HepG2 (cell line): ENCODE measurements at regions not wholly inside any gene's neighbourhood (a gene's known extent, or its start where the extent isn't known, plus 50 kb on each side); places are given as distances from the start of the nearest gene placed in this dataset.

ENCODE experiments used
- ATAC-seq: fragments of 200-7000 bp; cut with Tn5 transposase; 3 replicates; pipeline ENCODE4 v1.9.1; 2020; ENCODE audit warnings: mild to moderate bottlenecking, moderate library complexity
- BruUV-seq: library from RNA; stranded (reverse); fragments of 400-500 nt; replicated peaks from 2 replicates; lab custom pipeline; 2021; lab: Mats Ljungman, UMichigan
- CTCF ChIA-PET: fragments of 300-600 bp; formaldehyde crosslinking; extraction: SDS; loops from one replicate; lab custom pipeline; 2021; ENCODE audit warnings: low total read pairs, inconsistent platforms, low intra/inter-chr PET ratio; lab: Yijun Ruan, JAX
- POLR2A ChIA-PET: fragments of 350-600 bp; sonication (Branson Sonifier 250); formaldehyde crosslinking; loops from one replicate; lab custom pipeline; 2020; ENCODE audit warnings: antibody characterized with exemption, inconsistent platforms; lab: Yijun Ruan, JAX
- DNase-seq: peaks from one replicate; pipeline ENCODE4 v3.0.0-alpha.2; 2015; ENCODE audit warnings: low spot score
- FAIRE-seq: peaks from 3 replicates; lab custom pipeline; 2011; peaks lifted over from hg19 to GRCh38; lab: Jason Lieb, UNC
- H2AFZ ChIP-seq: one replicate; pipeline ENCODE4 v1.6.1; 2011; ENCODE audit warnings: low read length, inconsistent platforms
- H3K27ac ChIP-seq: fragments of 300-600 bp; 3 replicates; pipeline ENCODE4 v1.8.0; 2011; ENCODE audit warnings: mixed run types, mild to moderate bottlenecking, mixed read lengths, low read length, inconsistent platforms; ENCODE audit not compliant: insufficient read depth; ENCODE audit errors: extremely low read length
- H3K27me3 ChIP-seq, 2 experiments: fragments of 200-600 bp in 1 of 2; 2 replicates in 1 of 2; 3 replicates in 1 of 2; pipeline versions ENCODE4 v1.6.0 to v1.8.0; 2011; ENCODE audit warnings: low read length in 2 of 2, mild to moderate bottlenecking in 2 of 2, moderate library complexity in 2 of 2, inconsistent platforms in 1 of 2; ENCODE audit not compliant: insufficient read depth in 2 of 2, control insufficient read depth in 1 of 2
- H3K36me3 ChIP-seq, 2 experiments: fragments of 200-600 bp in 1 of 2; replicated peaks in 1 of 2; 2 replicates in 1 of 2; 3 replicates in 1 of 2; pipeline versions ENCODE4 v1.5.1 to v1.8.0; 2011; ENCODE audit warnings: low read length in 2 of 2, inconsistent platforms in 1 of 2; ENCODE audit not compliant: insufficient read depth in 2 of 2, control insufficient read depth in 1 of 2
- H3K4me1 ChIP-seq: 2 replicates; pipeline ENCODE4 v1.5.1; 2012; ENCODE audit warnings: low read length, inconsistent platforms; ENCODE audit not compliant: insufficient read depth
- H3K4me2 ChIP-seq: 2 replicates; pipeline ENCODE4 v1.6.0; 2011; ENCODE audit warnings: low read depth, low read length, inconsistent platforms
- H3K4me3 ChIP-seq, 3 experiments: fragments of 200-600 bp in 1 of 3; sonication (generic), shearing (Covaris generic) in 1 of 3; replicated peaks in 1 of 3; 2 replicates each; pipeline ENCODE4 v1.5.1; 2011 to 2016; ENCODE audit warnings: low read length in 3 of 3, inconsistent platforms in 2 of 3, low read depth in 2 of 3, mild to moderate bottlenecking in 2 of 3, control low read depth in 1 of 3, mixed read lengths in 1 of 3; ENCODE audit not compliant: insufficient read depth in 1 of 3
- H3K79me2 ChIP-seq: one replicate; pipeline ENCODE4 v1.6.1; 2011; ENCODE audit warnings: low read length, inconsistent platforms; ENCODE audit not compliant: insufficient read depth
- H3K9ac ChIP-seq: 2 replicates; pipeline ENCODE4 v1.6.0; 2011; ENCODE audit warnings: mild to moderate bottlenecking, low read depth, low read length, inconsistent platforms; ENCODE audit not compliant: insufficient read depth
- H3K9me3 ChIP-seq: 2 replicates; pipeline ENCODE4 v1.5.1; 2012; ENCODE audit warnings: mild to moderate bottlenecking, low read length
- H4K20me1 ChIP-seq: 2 replicates; pipeline ENCODE4 v1.6.0; 2011; ENCODE audit warnings: inconsistent platforms, mild to moderate bottlenecking, low read length, moderate library complexity; ENCODE audit not compliant: insufficient read depth
- BRD4 ChIP-seq: sonication (generic); formaldehyde crosslinking; IDR thresholded peaks from 2 replicates; pipeline ENCODE4 v1.4.0; 2020; ENCODE audit warnings: missing genetic modification reagents
- DPF2 ChIP-seq: sonication (generic); formaldehyde crosslinking; IDR thresholded peaks from 2 replicates; pipeline ENCODE4 v1.4.0; 2020; ENCODE audit warnings: mild to moderate bottlenecking, low read depth, missing genetic modification reagents, borderline replicate concordance
- HNRNPUL1 ChIP-seq: fragments of 200-400 bp; formaldehyde crosslinking; IDR thresholded peaks from 2 replicates; pipeline ENCODE4 v1.6.1; 2017; ENCODE audit warnings: low read depth, mild to moderate bottlenecking, low read length, moderate library complexity
- KDM1A ChIP-seq: IDR thresholded peaks from 2 replicates; pipeline ENCODE4 v1.6.1; 2016; ENCODE audit warnings: missing compliant biosample characterization
- MAF1 ChIP-seq: sonication (generic); formaldehyde crosslinking; IDR thresholded peaks from 2 replicates; pipeline ENCODE4 v1.5.0; 2020; ENCODE audit warnings: missing genetic modification reagents, borderline replicate concordance
- REL ChIP-seq: sonication (generic); formaldehyde crosslinking; conservative IDR thresholded peaks from 2 replicates; pipeline ENCODE4 v1.8.0; 2022; ENCODE audit warnings: mild to moderate bottlenecking, missing genetic modification reagents, moderate library complexity
- ZNF543 ChIP-seq: sonication (generic); formaldehyde crosslinking; IDR thresholded peaks from 2 replicates; pipeline ENCODE4 v1.4.0; 2020; ENCODE audit warnings: mild to moderate bottlenecking, missing genetic modification reagents
- ZNF7 ChIP-seq: IDR thresholded peaks from 2 replicates; pipeline ENCODE4 v1.6.1; 2016; ENCODE audit warnings: missing biosample characterization, missing genetic modification reagents
- ZNF839 ChIP-seq: sonication (generic); formaldehyde crosslinking; IDR thresholded peaks from 2 replicates; pipeline ENCODE4 v1.4.0; 2020; ENCODE audit warnings: missing genetic modification reagents, mild to moderate bottlenecking, borderline replicate concordance
- WGBS: methylation state at CpG from one replicate; pipeline ENCODE4 v1.1.6; 2017; ENCODE audit warnings: low lambda C conversion rate; 5-methylcytosine and 5-hydroxymethylcytosine counted together
- in situ Hi-C: cut with HindIII; loops from 2 replicates; pipeline ENCODE4 v1.10.0; 2017; ENCODE audit warnings: low pct_unique_long_range_greater_than_20kb; ENCODE audit not compliant: extremely low pct_ligation_motif_present
- intact Hi-C: fragments of 100-400 bp; cut with micrococcal nuclease; formaldehyde crosslinking; loops from one replicate; pipeline ENCODE4 v1.10.0; 2022; ENCODE audit not compliant: unreplicated experiment
- TF ChIP-seq, protein P1 (sequence below): sonication (generic); formaldehyde crosslinking; IDR thresholded peaks from 2 replicates; pipeline ENCODE4 v1.8.1; 2023; ENCODE audit warnings: mild to moderate bottlenecking, moderate library complexity, missing genetic modification reagents
- TF ChIP-seq, protein P2 (sequence below), 2 experiments: IDR thresholded peaks; 2 replicates each; pipeline ENCODE4 v1.6.1; 2011 to 2012; ENCODE audit warnings: low read length in 2 of 2, borderline replicate concordance in 1 of 2, low read depth in 1 of 2, mild to moderate bottlenecking in 1 of 2, moderate library complexity in 1 of 2

GRCh38 chr13:80006940-80007339, 334.0 kb downstream of the SPRY2 start:
- TF ChIP-seq HNRNPUL1, result no peak
- TF ChIP-seq ZNF839 (CRISPR knock-in tag), result no peak
- TF ChIP-seq, protein P1, sequence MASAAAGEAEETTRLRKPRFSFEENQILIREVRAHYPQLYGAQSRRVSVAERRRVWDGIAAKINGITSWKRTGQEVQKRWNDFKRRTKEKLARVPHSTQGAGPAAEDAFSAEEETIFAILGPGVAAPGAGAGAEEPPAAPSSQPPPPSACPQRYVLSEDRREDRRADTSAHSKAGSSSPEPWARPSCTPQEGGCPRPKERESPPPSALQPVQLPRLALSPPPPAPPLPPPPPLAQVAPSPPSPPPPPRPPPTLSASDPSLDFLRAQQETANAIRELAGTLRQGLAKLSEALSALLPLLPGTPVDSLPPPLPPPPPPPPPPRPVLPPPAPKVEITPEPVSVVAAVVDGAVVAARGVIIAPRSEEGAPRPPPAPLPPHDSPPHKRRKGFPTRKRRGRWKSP (CRISPR knock-in tag), result no peak
- TF ChIP-seq ZNF543, result no peak
- TF ChIP-seq ZNF7 (CRISPR knock-in tag), result no peak
- TF ChIP-seq DPF2, result no peak
- no peak for TF ChIP-seq MAF1 (CRISPR knock-in tag)
- no peak for TF ChIP-seq BRD4 (CRISPR knock-in tag)
- TF ChIP-seq, protein P2, sequence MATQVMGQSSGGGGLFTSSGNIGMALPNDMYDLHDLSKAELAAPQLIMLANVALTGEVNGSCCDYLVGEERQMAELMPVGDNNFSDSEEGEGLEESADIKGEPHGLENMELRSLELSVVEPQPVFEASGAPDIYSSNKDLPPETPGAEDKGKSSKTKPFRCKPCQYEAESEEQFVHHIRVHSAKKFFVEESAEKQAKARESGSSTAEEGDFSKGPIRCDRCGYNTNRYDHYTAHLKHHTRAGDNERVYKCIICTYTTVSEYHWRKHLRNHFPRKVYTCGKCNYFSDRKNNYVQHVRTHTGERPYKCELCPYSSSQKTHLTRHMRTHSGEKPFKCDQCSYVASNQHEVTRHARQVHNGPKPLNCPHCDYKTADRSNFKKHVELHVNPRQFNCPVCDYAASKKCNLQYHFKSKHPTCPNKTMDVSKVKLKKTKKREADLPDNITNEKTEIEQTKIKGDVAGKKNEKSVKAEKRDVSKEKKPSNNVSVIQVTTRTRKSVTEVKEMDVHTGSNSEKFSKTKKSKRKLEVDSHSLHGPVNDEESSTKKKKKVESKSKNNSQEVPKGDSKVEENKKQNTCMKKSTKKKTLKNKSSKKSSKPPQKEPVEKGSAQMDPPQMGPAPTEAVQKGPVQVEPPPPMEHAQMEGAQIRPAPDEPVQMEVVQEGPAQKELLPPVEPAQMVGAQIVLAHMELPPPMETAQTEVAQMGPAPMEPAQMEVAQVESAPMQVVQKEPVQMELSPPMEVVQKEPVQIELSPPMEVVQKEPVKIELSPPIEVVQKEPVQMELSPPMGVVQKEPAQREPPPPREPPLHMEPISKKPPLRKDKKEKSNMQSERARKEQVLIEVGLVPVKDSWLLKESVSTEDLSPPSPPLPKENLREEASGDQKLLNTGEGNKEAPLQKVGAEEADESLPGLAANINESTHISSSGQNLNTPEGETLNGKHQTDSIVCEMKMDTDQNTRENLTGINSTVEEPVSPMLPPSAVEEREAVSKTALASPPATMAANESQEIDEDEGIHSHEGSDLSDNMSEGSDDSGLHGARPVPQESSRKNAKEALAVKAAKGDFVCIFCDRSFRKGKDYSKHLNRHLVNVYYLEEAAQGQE (IDR thresholded peaks at IDR 0.05; ENCODE audit: borderline replicate concordance in 1 of 2, low read depth in 1 of 2, low read length in 2 of 2), result no peak
- TF ChIP-seq KDM1A (CRISPR knock-in tag), result no peak
- no peak for TF ChIP-seq REL (CRISPR knock-in tag)
- H3K9ac ChIP-seq, result no peak overlapping the region
- H4K20me1 ChIP-seq, result no peaks in the 10 kb centered on the region
- BruUV-seq, result no TSS peak
- 55% methylated on average over 4 of the region's 4 CpGs for WGBS
- ATAC-seq, result no peak
- H3K4me2 ChIP-seq, result no peak overlapping the region
- intact Hi-C loops, result no loop called here
- no peaks in the 10 kb centered on the region for H3K79me2 ChIP-seq
- H3K27me3 ChIP-seq, result no peaks in the 10 kb centered on the region
- POLR2A ChIA-PET, result no interaction called here
- H3K9me3 ChIP-seq, result no peaks in the 10 kb centered on the region; the same call in 1 of the 2 replicates
- in situ Hi-C loops, result no loop called here
- DNase-seq, result no peak
- H3K4me3 ChIP-seq, result no peak overlapping the region
- H3K27ac ChIP-seq, result no peak overlapping the region
- CTCF ChIA-PET, result no interaction called here
- H3K4me1 ChIP-seq, result no peaks in the 10 kb centered on the region
- FAIRE-seq, result no peak
- H3K36me3 ChIP-seq, result no peaks in the 10 kb centered on the region
- H2AFZ ChIP-seq, result no peak overlapping the region
